KMS-11 (cell line): ENCODE measurements at regions not wholly inside any gene's neighbourhood (a gene's known extent, or its start where the extent isn't known, plus 50 kb on each side); places are given as distances from the start of the nearest gene placed in this dataset.

ENCODE experiments used
- H2AFZ ChIP-seq: fragments of 200-600 bp; sonication (generic); 2 replicates; pipeline ENCODE4 v1.6.1; 2016; ENCODE audit warnings: antibody characterized with exemption, mixed run types, low read depth
- H3K27ac ChIP-seq: fragments of 200-600 bp; sonication (generic); 2 replicates; pipeline ENCODE4 v1.6.1; 2016; ENCODE audit warnings: mild to moderate bottlenecking, mixed run types
- H3K27me3 ChIP-seq: fragments of 200-600 bp; sonication (generic); 2 replicates; pipeline ENCODE4 v1.6.1; 2017; ENCODE audit warnings: mild to moderate bottlenecking, low read depth, mixed run types, moderate library complexity; ENCODE audit not compliant: insufficient read depth
- H3K36me3 ChIP-seq: fragments of 200-600 bp; sonication (generic); 2 replicates; pipeline ENCODE4 v1.6.1; 2017; ENCODE audit warnings: mild to moderate bottlenecking, mixed run types; ENCODE audit not compliant: insufficient read depth
- H3K4me1 ChIP-seq: fragments of 200-600 bp; sonication (generic); 2 replicates; pipeline ENCODE4 v1.6.1; 2016; ENCODE audit warnings: mild to moderate bottlenecking, low read depth, mixed run types; ENCODE audit not compliant: poor library complexity, severe bottlenecking
- H3K4me2 ChIP-seq: fragments of 200-600 bp; sonication (generic); 2 replicates; pipeline ENCODE4 v1.7.0; 2016; ENCODE audit warnings: mild to moderate bottlenecking, mixed run types
- H3K4me3 ChIP-seq: fragments of 200-600 bp; sonication (generic); IDR thresholded peaks from 2 replicates; pipeline ENCODE4 v1.6.1; 2017; ENCODE audit warnings: low read depth, low read length, mixed read lengths; ENCODE audit not compliant: insufficient read depth
- H3K79me2 ChIP-seq: fragments of 200-600 bp; sonication (generic); 2 replicates; pipeline ENCODE4 v1.6.1; 2016; ENCODE audit warnings: low read depth, mixed run types; ENCODE audit not compliant: insufficient read depth
- H3K9ac ChIP-seq: fragments of 200-600 bp; sonication (generic); 2 replicates; pipeline ENCODE4 v1.6.1; 2016; ENCODE audit warnings: mild to moderate bottlenecking, mixed run types
- H4K20me1 ChIP-seq: fragments of 200-600 bp; sonication (generic); 2 replicates; pipeline ENCODE4 v1.6.1; 2016; ENCODE audit warnings: mild to moderate bottlenecking, mixed run types; ENCODE audit not compliant: insufficient read depth
- CTCF ChIP-seq: fragments of 200-600 bp; sonication (generic); conservative IDR thresholded peaks from 2 replicates; pipeline ENCODE4 v1.6.1; 2017; ENCODE audit warnings: low read depth, mild to moderate bottlenecking, antibody characterized with exemption, low read length, moderate library complexity, mixed read lengths

GRCh38 chr2:226520723-226521122, 278.9 kb downstream of the IRS1 start:
- no peaks in the 10 kb centered on the region for H3K4me1 ChIP-seq
- no peak overlapping the region for H3K4me2 ChIP-seq
- H2AFZ ChIP-seq: no peak overlapping the region
- H3K9ac ChIP-seq: no peak overlapping the region
- no peaks in the 10 kb centered on the region for H3K36me3 ChIP-seq
- H4K20me1 ChIP-seq: no peaks in the 10 kb centered on the region
- no peaks in the 10 kb centered on the region for H3K79me2 ChIP-seq
- no peaks in the 10 kb centered on the region for H3K27me3 ChIP-seq
- H3K27ac ChIP-seq: no peak overlapping the region
- H3K4me3 ChIP-seq: no peak overlapping the region
- TF ChIP-seq CTCF: no peak

GRCh38 chr2:226515344-226516055, 284.1 kb downstream of the IRS1 start:
- H3K79me2 ChIP-seq: no peaks in the 10 kb centered on the region
- no peak overlapping the region for H3K4me2 ChIP-seq
- H2AFZ ChIP-seq: no peak overlapping the region
- H3K36me3 ChIP-seq: no peaks in the 10 kb centered on the region
- H4K20me1 ChIP-seq: no peaks in the 10 kb centered on the region
- H3K4me3 ChIP-seq: no peak overlapping the region
- H3K9ac ChIP-seq: no peak overlapping the region
- H3K27me3 ChIP-seq: no peaks in the 10 kb centered on the region
- H3K27ac ChIP-seq: no peak overlapping the region
- no peaks in the 10 kb centered on the region for H3K4me1 ChIP-seq
- TF ChIP-seq CTCF: no peak

GRCh38 chr2:226514895-226515294, 284.7 kb downstream of the IRS1 start:
- Histone ChIP-seq H4K20me1 (no peaks in the 10 kb centered on the region), H3K27me3 (no peaks in the 10 kb centered on the region), H3K4me2 (no peak overlapping the region), H3K79me2 (no peaks in the 10 kb centered on the region), H3K4me1 (no peaks in the 10 kb centered on the region), H3K9ac (no peak overlapping the region), H3K27ac (no peak overlapping the region), H3K4me3 (no peak overlapping the region), H2AFZ (no peak overlapping the region), H3K36me3 (no peaks in the 10 kb centered on the region)
- TF ChIP-seq CTCF: no peak

GRCh38 chr2:226511311-226511710, 288.3 kb downstream of the IRS1 start:
- H3K27me3 ChIP-seq: no peaks in the 10 kb centered on the region
- H3K79me2 ChIP-seq: no peaks in the 10 kb centered on the region
- H2AFZ ChIP-seq: no peak overlapping the region
- no peak overlapping the region for H3K9ac ChIP-seq
- H3K4me1 ChIP-seq: no peaks in the 10 kb centered on the region
- H4K20me1 ChIP-seq: no peaks in the 10 kb centered on the region
- H3K27ac ChIP-seq: no peak overlapping the region
- no peak overlapping the region for H3K4me2 ChIP-seq
- no peak overlapping the region for H3K4me3 ChIP-seq
- TF ChIP-seq CTCF: no peak
- no peaks in the 10 kb centered on the region for H3K36me3 ChIP-seq
